ENCODE measurements at regions not wholly inside any gene's neighbourhood (a gene's known extent, or its start where the extent isn't known, plus 50 kb on each side); places are given as distances from the start of the nearest gene placed in this dataset.
"Not testable (repeated sequence)": the region's sequence is repeated elsewhere in the genome, so short reads cannot be mapped to it uniquely, and the experiment has no call there.

DNA sequence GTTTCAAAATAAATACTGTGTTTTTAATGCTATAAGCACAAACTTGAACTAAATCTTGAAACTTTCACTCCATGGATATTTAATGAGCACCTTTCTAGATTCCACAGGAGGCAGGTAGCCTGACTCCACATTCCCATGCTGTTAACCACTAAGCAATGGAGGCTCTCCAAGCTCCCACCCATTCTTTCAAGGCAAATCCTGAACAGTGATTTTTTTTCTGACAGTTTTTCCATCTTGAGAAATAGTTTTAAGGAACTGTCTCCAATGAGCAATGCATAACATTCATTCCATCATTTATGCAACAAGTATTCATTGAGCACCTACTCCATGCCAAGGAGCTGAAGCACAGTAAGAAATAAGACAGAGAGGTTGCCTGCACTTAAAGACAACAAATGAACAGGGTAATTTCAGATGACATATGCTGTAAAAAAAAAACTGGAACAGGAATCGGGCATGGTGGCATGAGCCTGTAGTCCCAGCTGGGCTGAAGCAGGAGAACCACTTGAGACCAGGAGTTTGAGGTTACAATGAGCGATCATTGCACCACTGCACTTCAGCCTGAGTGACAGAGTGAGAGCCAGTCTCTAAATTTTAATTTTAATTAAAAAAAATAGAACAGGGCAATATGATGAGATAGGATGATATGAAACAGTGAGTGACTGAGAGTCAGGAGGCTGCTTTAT, 102.3 kb upstream of the CPSF6 start:
- DNase-seq = no peak

DNA sequence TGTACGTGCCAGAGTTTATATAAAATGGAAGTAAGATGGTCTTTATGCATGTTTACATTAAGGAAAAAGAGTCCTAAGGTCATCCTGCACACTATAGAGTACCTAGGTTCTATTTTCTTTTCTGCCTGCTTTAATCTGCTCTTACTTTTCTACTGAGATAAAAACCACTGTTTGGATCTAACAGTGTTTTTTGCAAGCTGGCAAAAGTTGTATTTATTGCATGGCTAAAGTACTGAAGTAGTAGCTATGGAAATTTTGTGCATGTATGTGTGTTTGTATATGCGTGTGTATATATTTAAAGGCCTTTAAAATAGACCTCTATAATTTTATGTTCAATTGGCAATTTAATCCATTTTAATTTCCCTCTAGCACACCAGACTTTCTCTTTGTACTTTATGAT, 98.3 kb upstream of the CPSF6 start:
- DNase-seq = no peak

GRCh38 chr12:69149270-69149669, 90.1 kb upstream of the CPSF6 start:
- no peak for DNase-seq

GRCh38 chr12:69150083-69150795, 89.1 kb upstream of the CPSF6 start:
- no peak for DNase-seq

- DNase-seq = no peak
Observed at GRCh38 chr12:69150796-69151127, 88.6 kb upstream of the CPSF6 start.

GRCh38 chr12:69151254-69151764, 88.1 kb upstream of the CPSF6 start:
- DNase-seq = no peak

- DNase-seq = peak; percentile 67
Observed at GRCh38 chr12:69154585-69155363, 84.6 kb upstream of the CPSF6 start.

DNA sequence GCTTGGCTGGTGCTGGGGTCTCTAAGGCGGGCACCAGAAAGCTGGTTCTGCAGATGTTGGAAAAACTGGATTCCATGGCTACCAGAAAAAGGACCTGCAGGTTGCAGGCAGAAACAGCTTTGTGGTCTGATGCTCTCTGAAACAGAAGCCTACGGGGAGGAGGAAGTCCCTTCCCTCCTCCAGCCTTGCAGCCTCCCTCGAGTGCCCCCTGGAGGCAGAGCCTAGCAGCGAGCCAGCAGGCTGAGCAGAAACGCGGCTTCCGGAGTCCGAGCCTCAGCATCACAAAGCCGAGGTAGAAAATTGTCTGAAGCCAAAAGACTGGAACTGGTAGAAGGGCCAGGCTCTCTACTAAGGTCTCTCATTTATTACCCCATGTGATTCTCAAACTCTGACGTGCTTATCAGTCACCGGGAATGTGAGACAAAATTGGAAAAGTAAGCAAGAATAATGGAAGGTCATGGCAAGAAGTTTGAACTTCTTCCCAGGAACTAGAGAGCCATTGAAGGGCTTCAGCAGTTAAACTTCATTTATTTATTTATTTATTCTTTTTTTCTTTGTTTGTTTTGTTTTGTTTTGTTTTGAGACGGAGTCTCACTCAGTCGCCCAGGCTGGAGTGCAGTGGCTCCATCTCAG, 82.2 kb upstream of the CPSF6 start:
- DNase-seq = peak; percentile 1

- DNase-seq = peak; percentile 82
Observed at GRCh38 chr12:69161829-69162228, 77.5 kb upstream of the CPSF6 start.

GRCh38 chr12:69163681-69164362, 75.5 kb upstream of the CPSF6 start:
- DNase-seq = no peak

DNA sequence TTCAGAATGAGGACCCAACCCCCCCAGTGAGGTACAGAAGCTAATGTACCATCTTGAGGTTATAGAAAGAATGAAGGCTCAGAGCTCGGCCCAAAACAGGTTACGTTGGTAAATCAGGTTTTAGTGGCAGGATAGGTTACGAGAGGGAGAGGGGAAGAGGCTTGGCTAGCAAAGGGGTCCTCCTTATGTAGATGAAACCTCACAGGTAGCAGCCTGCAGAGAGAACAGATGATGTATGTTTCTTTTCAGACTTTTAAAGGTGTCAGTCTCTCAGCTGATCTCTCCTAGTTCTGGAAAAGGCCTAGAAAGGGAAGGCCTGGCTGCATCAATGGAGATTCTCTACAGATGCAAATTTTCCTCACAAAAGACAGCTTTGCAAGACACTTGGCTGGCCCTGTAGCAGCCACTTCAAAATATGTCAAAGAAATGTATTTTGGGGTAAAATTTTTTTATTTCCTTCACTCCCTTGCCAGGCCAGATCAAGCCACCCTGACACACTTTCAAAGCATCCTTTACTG, 71.7 kb upstream of the CPSF6 start:
- DNase-seq = no peak

DNA sequence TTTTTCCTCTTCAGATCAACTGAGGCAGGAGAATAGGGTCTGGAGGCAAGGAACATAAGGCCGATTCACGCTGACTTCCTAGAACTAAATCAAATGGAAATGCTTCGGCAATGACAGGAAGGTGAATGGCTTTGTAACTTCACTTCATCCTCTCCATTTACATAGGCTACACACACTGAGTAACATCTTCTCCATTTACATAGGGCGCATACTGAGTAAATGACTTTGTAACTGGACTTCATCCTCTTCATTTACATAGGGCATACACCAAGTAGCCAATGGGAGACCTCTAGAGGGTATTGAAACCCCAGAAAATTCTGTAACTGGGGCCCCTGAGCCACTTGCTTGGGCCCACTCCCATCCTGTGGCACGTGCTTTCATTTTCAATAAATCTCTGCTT, 71.0 kb upstream of the CPSF6 start:
- DNase-seq = no peak

DNA sequence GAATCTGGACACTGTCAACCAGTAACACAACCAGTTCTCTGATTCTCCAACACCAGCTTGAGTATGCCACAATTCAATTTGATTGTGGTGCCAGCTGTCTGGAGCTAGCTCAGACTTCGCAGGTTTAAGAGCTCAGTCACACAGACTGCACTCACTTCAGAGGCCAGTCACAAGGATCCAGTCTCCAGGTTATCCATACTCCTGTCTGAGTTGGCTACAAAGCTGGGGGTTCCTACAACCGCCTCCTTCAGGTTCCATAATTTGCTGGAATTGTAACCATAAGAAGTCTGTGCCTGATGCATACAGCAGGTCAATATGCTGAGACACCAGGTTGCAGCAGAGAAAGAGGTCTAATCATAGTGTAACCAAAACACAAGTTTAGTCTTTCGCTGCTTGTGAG, 70.5 kb upstream of the CPSF6 start:
- no peak for DNase-seq

DNA sequence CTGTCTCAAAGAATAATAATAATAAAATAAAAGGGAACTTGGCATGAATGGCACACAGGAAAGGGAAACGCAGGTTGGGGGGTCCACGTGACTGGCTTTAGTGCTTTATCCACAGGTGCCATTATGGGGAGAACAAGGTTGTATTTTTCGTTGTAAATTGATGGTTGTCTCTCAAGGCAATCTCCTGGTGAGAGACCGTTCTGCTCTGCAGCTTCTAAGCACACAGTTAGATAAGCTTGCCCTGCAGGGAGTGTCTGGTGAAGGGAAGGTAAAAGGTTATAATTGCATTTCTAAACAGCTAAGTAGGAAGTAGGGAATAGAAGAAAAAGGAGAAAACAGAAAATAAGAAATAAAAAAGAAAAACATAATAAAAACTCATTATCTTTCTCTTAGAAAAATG, 69.1 kb upstream of the CPSF6 start:
- no peak for DNase-seq

- DNase-seq = no peak
Observed at GRCh38 chr12:69171881-69172280, 67.5 kb upstream of the CPSF6 start.

DNA sequence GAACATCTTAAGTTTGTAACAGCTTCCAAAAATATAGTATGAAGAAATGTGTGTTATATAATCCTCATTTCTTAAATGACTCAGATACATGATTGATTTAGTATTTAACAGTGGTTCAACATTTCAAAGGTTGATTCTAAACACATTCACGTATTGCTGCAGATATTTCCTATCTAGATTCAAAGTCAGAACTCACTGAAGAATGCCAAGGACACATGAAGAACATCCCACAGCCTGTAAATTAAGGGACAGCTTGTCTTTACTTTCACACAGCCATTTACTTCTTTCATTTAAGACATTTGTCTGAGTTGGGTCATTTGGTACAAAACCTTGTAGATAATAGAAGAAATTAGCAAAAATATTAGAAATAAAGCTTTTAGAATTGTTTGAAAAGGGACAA, 66.9 kb upstream of the CPSF6 start:
- DNase-seq = no peak

GRCh38 chr12:69173368-69173767, 66.0 kb upstream of the CPSF6 start:
- DNase-seq = no peak

DNA sequence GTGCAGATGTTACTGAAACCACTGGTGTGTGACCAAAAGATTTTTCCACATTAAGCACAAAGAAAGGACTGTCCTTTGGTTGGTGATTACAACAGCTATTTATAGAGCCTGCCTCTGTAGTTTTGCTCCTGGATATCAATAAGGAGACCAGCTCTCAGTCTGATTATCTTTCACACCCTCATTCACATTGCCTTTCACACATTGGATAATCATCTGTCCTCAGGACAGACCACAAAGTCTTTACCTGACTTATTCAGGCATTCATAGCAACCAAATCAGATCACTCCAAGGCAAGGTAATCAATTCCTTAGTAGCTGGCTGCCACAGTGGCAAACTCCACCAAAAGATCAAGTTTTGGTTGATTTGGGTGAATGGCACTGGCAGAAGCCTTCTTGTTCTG, 59.6 kb upstream of the CPSF6 start:
- no peak for DNase-seq

- DNase-seq = not testable (repeated sequence)
Observed at GRCh38 chr12:69187572-69187971, 51.8 kb upstream of the CPSF6 start.

GRCh38 chr12:69189378-69189978, 49.9 kb upstream of the CPSF6 start:
- no peak for DNase-seq
